ENCODE measurements at regions not wholly inside any gene's neighbourhood (a gene's known extent, or its start where the extent isn't known, plus 50 kb on each side); places are given as distances from the start of the nearest gene placed in this dataset.

DNA sequence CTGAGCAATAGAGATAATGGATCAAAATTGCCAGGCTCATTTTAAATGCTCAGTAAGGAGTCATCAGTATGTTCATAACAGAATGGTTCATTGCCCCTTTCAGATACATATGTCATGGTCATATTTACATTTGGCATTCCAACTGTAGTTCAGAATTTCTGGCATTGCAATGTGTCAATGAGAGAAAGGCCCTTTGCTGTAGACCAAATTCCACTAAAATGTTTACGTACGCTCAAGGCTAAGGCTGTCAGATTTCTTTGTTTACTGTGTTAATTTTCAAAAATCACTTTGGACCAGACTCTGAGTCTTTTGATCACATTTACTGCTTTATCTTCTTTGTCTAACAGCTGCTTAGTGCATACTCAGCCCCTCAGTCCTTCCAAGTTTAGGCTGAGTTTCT is 213.5 kb downstream of the PIK3C3 start:
- TF ChIP-seq, protein P1, sequence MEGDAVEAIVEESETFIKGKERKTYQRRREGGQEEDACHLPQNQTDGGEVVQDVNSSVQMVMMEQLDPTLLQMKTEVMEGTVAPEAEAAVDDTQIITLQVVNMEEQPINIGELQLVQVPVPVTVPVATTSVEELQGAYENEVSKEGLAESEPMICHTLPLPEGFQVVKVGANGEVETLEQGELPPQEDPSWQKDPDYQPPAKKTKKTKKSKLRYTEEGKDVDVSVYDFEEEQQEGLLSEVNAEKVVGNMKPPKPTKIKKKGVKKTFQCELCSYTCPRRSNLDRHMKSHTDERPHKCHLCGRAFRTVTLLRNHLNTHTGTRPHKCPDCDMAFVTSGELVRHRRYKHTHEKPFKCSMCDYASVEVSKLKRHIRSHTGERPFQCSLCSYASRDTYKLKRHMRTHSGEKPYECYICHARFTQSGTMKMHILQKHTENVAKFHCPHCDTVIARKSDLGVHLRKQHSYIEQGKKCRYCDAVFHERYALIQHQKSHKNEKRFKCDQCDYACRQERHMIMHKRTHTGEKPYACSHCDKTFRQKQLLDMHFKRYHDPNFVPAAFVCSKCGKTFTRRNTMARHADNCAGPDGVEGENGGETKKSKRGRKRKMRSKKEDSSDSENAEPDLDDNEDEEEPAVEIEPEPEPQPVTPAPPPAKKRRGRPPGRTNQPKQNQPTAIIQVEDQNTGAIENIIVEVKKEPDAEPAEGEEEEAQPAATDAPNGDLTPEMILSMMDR (IDR thresholded peaks at IDR 0.05), result no peak
- TF ChIP-seq POLR2A (IDR thresholded peaks at IDR 0.05), result no peak

Data from testis (tissue), 2 donors.